ENCODE measurements at regions not wholly inside any gene's neighbourhood (a gene's known extent, or its start where the extent isn't known, plus 50 kb on each side); places are given as distances from the start of the nearest gene placed in this dataset.
"Not testable (repeated sequence)": the region's sequence is repeated elsewhere in the genome, so short reads cannot be mapped to it uniquely, and the experiment has no call there.

DNA sequence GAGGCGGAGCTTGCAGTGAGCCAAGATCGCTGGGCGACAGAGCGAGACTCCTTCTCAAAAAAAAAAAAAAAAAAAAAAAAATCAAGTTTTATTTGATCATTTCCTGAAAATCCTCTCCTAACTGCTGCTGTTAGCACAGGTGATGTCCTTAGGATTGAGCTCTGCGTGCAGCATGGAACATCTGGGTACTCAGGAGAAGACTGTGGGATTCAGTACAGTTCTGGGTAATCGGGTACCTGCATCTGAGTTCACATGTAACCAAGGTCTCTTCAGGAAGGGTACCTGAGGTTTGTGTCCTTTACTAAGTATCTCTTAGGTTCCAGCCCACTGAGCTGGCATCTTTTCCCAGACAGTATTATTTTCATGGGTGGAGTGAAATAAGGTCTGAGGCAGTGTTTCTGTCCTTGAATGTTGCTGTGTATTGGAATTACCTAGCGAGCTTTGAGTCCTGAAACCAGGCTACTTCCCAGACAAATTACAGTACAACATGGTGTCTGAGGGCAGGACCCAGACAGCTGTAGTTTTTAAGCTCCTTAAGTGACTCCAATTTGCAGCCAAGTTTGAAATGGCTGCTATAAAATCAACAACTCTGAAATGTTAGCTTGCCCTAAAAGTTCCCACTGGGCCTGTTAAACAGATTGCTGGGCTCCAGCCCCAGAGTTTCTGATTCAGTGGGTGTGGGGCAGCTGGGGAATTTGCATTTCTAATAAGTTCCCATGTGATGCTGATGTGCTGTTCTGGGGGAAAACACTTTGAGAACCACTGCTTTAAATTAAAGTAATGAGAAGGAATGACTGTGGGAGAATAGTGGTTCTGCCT, 120.5 kb downstream of the PMAIP1 start:
- DNase-seq (ENCODE audit: low read depth) = peak; percentile 86
- no peak overlapping the region for H3K4me3 ChIP-seq (ENCODE audit: low read length)
- TF ChIP-seq, protein P1, sequence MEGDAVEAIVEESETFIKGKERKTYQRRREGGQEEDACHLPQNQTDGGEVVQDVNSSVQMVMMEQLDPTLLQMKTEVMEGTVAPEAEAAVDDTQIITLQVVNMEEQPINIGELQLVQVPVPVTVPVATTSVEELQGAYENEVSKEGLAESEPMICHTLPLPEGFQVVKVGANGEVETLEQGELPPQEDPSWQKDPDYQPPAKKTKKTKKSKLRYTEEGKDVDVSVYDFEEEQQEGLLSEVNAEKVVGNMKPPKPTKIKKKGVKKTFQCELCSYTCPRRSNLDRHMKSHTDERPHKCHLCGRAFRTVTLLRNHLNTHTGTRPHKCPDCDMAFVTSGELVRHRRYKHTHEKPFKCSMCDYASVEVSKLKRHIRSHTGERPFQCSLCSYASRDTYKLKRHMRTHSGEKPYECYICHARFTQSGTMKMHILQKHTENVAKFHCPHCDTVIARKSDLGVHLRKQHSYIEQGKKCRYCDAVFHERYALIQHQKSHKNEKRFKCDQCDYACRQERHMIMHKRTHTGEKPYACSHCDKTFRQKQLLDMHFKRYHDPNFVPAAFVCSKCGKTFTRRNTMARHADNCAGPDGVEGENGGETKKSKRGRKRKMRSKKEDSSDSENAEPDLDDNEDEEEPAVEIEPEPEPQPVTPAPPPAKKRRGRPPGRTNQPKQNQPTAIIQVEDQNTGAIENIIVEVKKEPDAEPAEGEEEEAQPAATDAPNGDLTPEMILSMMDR (conservative IDR thresholded peaks at IDR 0.05; ENCODE audit: low read length) = no peak

- H3K4me3 ChIP-seq (ENCODE audit: low read length) = no peak overlapping the region
- peak; percentile 90 for DNase-seq (ENCODE audit: low read depth)
- TF ChIP-seq, protein P1 (conservative IDR thresholded peaks at IDR 0.05; ENCODE audit: low read length) = no peak
These were observed 119.7 kb downstream of the PMAIP1 start for GRCh38 chr18:60019463-60019840.

- no peak overlapping the region for H3K4me3 ChIP-seq (ENCODE audit: low read length)
- TF ChIP-seq, protein P1 (conservative IDR thresholded peaks at IDR 0.05; ENCODE audit: low read length) = no peak
- DNase-seq (ENCODE audit: low read depth) = peak; percentile 49
These were observed 119.0 kb downstream of the PMAIP1 start for GRCh38 chr18:60018618-60019462.

- not testable (repeated sequence) for DNase-seq (ENCODE audit: low read depth); H3K4me3 ChIP-seq (ENCODE audit: low read length)
These were observed 118.3 kb downstream of the PMAIP1 start for GRCh38 chr18:60018134-60018533.

DNA sequence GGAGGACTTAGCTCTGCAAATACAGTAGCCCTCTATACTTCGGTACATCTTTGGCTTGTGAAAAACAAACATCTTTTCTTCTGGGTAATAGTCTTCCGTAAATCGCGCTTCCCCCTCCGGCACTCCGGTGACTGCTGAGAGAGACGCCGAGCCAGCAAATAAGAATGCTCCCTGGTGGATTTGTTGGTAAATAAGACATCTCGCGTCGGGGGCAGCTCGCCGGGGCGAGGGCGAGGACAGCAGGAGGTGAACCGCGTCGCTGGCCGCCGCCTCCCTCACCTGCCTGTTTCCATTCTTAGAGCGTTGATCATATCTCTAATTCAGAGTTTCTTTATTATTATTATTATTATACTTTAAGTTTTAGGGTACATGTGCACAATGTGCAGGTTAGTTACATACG, 117.6 kb downstream of the PMAIP1 start:
- H3K4me3 ChIP-seq (ENCODE audit: low read length) = no peak overlapping the region
- TF ChIP-seq, protein P1 (conservative IDR thresholded peaks at IDR 0.05; ENCODE audit: low read length) = no peak
- DNase-seq (ENCODE audit: low read depth) = no peak

DNA sequence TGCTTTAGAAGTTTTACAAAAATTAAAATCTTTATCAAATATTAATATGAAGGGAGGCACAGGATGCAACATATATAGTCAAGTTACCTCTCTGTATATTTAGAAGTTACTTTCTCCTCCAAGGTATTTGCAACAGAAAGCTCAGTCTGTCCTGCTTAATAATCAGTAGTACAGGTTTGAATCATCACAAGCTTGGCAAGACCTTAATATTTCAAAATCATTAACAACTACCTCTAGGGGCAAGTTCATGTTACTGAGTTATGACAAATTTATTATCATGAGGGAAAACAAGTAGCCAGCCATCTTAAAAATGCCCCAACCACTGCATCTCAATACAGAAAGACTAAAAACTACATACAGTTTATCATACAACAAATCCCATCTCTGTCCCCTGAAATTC, 116.0 kb downstream of the PMAIP1 start:
- H3K4me3 ChIP-seq (ENCODE audit: low read length) = not testable (repeated sequence)
- peak; percentile 7 for DNase-seq (ENCODE audit: low read depth)

DNA sequence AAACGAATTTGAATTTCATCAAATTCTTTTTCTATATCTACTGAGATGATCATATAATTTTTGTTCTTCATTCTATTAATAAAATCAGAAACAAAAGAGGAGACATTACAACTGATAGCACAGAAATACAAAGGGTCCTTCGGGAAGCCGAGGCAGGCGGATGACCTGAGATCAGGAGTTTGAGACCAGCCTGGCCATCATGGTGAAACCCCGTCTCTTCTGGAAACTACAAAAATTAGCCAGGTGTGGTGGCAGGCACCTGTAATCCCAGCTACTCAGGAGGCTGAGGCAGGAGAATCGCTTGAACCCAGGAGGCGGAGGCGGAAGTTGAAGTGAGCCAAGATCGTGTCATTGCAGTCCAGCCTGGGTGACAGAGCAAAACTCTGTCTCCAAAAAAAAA, 113.4 kb downstream of the PMAIP1 start:
- not testable (repeated sequence) for H3K4me3 ChIP-seq (ENCODE audit: low read length); DNase-seq (ENCODE audit: low read depth)

- H3K4me3 ChIP-seq (ENCODE audit: low read length) = no peak overlapping the region
- TF ChIP-seq, protein P1 (conservative IDR thresholded peaks at IDR 0.05; ENCODE audit: low read length) = no peak
- no peak for DNase-seq (ENCODE audit: low read depth)
These were observed 111.2 kb downstream of the PMAIP1 start for GRCh38 chr18:60010984-60011383.

Data from AG10803 (cell line).